Loucy (cell line): ENCODE measurements at regions not wholly inside any gene's neighbourhood (a gene's known extent, or its start where the extent isn't known, plus 50 kb on each side); places are given as distances from the start of the nearest gene placed in this dataset.

ENCODE experiments used
- H2AFZ ChIP-seq: fragments of 200-600 bp; sonication (generic); 2 replicates; pipeline ENCODE4 v1.6.0; 2016; ENCODE audit warnings: antibody characterized with exemption, mild to moderate bottlenecking, low read length, moderate library complexity
- H3F3A ChIP-seq: fragments of 200-600 bp; 2 replicates; pipeline ENCODE4 v1.6.0; 2016; ENCODE audit warnings: antibody characterized with exemption, low read depth, mild to moderate bottlenecking
- H3K27me3 ChIP-seq: fragments of 200-600 bp; sonication (generic); 2 replicates; pipeline ENCODE4 v1.6.1; 2014; ENCODE audit warnings: low read length, mild to moderate bottlenecking; ENCODE audit not compliant: insufficient read depth, poor library complexity, severe bottlenecking
- H3K36me3 ChIP-seq: fragments of 200-600 bp; sonication (generic); 2 replicates; pipeline ENCODE4 v1.6.1; 2016; ENCODE audit warnings: low read length; ENCODE audit not compliant: insufficient read depth
- H3K4me1 ChIP-seq: fragments of 200-600 bp; sonication (generic); 2 replicates; pipeline ENCODE4 v1.5.1; 2014; ENCODE audit warnings: low read length, mild to moderate bottlenecking; ENCODE audit not compliant: insufficient read depth, poor library complexity, severe bottlenecking
- H3K4me2 ChIP-seq: fragments of 200-600 bp; sonication (generic); 2 replicates; pipeline ENCODE4 v1.6.0; 2014; ENCODE audit warnings: antibody characterized with exemption, low read length, low read depth, mild to moderate bottlenecking; ENCODE audit not compliant: poor library complexity, severe bottlenecking
- H3K4me3 ChIP-seq: fragments of 200-600 bp; sonication (generic); 2 replicates; pipeline ENCODE4 v1.5.1; 2014; ENCODE audit warnings: low read length, mild to moderate bottlenecking, mixed read lengths; ENCODE audit not compliant: poor library complexity, severe bottlenecking
- H3K79me2 ChIP-seq: fragments of 200-600 bp; sonication (generic); 2 replicates; pipeline ENCODE4 v1.6.1; 2014; ENCODE audit warnings: low read length; ENCODE audit not compliant: insufficient read depth
- H3K9ac ChIP-seq: fragments of 200-600 bp; sonication (generic); 2 replicates; pipeline ENCODE4 v1.6.0; 2014; ENCODE audit warnings: mild to moderate bottlenecking, low read depth, low read length, moderate library complexity; ENCODE audit not compliant: poor library complexity, severe bottlenecking
- H3K9me2 ChIP-seq: fragments of 200-600 bp; sonication (generic); replicated peaks from 2 replicates; pipeline ENCODE4 v1.6.1; 2016; ENCODE audit warnings: low read depth, low read length, mixed read lengths
- H3K9me3 ChIP-seq: fragments of 200-600 bp; sonication (generic); 2 replicates; pipeline ENCODE4 v1.6.1; 2014; ENCODE audit warnings: mild to moderate bottlenecking, antibody characterized with exemption, low read length, low read depth; ENCODE audit not compliant: insufficient read depth
- H4K20me1 ChIP-seq: fragments of 200-600 bp; sonication (generic); 2 replicates; pipeline ENCODE4 v1.6.0; 2014; ENCODE audit warnings: antibody characterized with exemption, low read length, mild to moderate bottlenecking; ENCODE audit not compliant: insufficient read depth, poor library complexity, severe bottlenecking
- CTCF ChIP-seq: fragments of 200-600 bp; sonication (generic); conservative IDR thresholded peaks from 2 replicates; pipeline ENCODE4 v1.5.1; 2014; ENCODE audit warnings: mild to moderate bottlenecking, antibody characterized with exemption, low read length
- EZH2phosphoT487 ChIP-seq: fragments of 200-600 bp; IDR thresholded peaks from 2 replicates; pipeline ENCODE4 v1.6.1; 2018; ENCODE audit warnings: antibody characterized with exemption, mild to moderate bottlenecking, moderate library complexity, borderline replicate concordance

GRCh38 chr7:152986376-152986775, 226.8 kb downstream of the ACTR3B start:
- no peaks in the 10 kb centered on the region for H3K9me2 ChIP-seq
- H3K9ac ChIP-seq, result no peak overlapping the region
- no peaks in the 10 kb centered on the region for H4K20me1 ChIP-seq
- TF ChIP-seq CTCF (no peak), EZH2phosphoT487 (no peak)
- H3K9me3 ChIP-seq, result no peaks in the 10 kb centered on the region
- H3K4me1 ChIP-seq, result no peaks in the 10 kb centered on the region
- no peak overlapping the region for H3K4me2 ChIP-seq
- no peaks in the 10 kb centered on the region for H3K27me3 ChIP-seq
- H3K4me3 ChIP-seq, result no peak overlapping the region
- no peaks in the 10 kb centered on the region for H3F3A ChIP-seq
- H3K36me3 ChIP-seq, result no peaks in the 10 kb centered on the region
- no peaks in the 10 kb centered on the region for H3K79me2 ChIP-seq
- no peak overlapping the region for H2AFZ ChIP-seq

GRCh38 chr7:152987656-152988055, 228.1 kb downstream of the ACTR3B start:
- Histone ChIP-seq H3K36me3 (no peaks in the 10 kb centered on the region), H3F3A (no peaks in the 10 kb centered on the region), H3K79me2 (no peaks in the 10 kb centered on the region), H4K20me1 (no peaks in the 10 kb centered on the region), H3K27me3 (no peaks in the 10 kb centered on the region), H3K9ac (no peak overlapping the region), H3K4me1 (no peaks in the 10 kb centered on the region), H3K9me2 (no peaks in the 10 kb centered on the region), H3K4me2 (no peak overlapping the region), H2AFZ (no peak overlapping the region), H3K4me3 (no peak overlapping the region), H3K9me3 (no peaks in the 10 kb centered on the region)
- no peak for TF ChIP-seq CTCF
- TF ChIP-seq EZH2phosphoT487, result no peak

- H3K9me2 ChIP-seq, result no peaks in the 10 kb centered on the region
- H3K79me2 ChIP-seq, result no peaks in the 10 kb centered on the region
- no peaks in the 10 kb centered on the region for H3K36me3 ChIP-seq
- H3K9ac ChIP-seq, result no peak overlapping the region
- TF ChIP-seq CTCF (no peak), EZH2phosphoT487 (no peak)
- H4K20me1 ChIP-seq, result no peaks in the 10 kb centered on the region
- H3K4me3 ChIP-seq, result no peak overlapping the region
- H2AFZ ChIP-seq, result no peak overlapping the region
- H3K4me2 ChIP-seq, result no peak overlapping the region
- no peaks in the 10 kb centered on the region for H3F3A ChIP-seq
- no peaks in the 10 kb centered on the region for H3K4me1 ChIP-seq
- no peaks in the 10 kb centered on the region for H3K9me3 ChIP-seq
- H3K27me3 ChIP-seq, result no peaks in the 10 kb centered on the region
Measured at GRCh38 chr7:152989889-152990380, 230.4 kb downstream of the ACTR3B start.
